ENCODE measurements at regions not wholly inside any gene's neighbourhood (a gene's known extent, or its start where the extent isn't known, plus 50 kb on each side); places are given as distances from the start of the nearest gene placed in this dataset.

- POLR2A ChIA-PET = no interaction called here
Observed at GRCh38 chr16:79358188-79358587, 242.3 kb downstream of the MAF start.

GRCh38 chr16:79355600-79356358 lies 244.8 kb downstream of the MAF start:
- intact Hi-C loops (cut with micrococcal nuclease) = no loop called here
- H3K4me3 ChIP-seq (replicated peaks in 1 of 2; ENCODE audit: low read depth in 1 of 2, low read length in 2 of 2) = no peak overlapping the region
- no TSS peak for BruUV-seq (replicated peaks)
- no peaks in the 10 kb centered on the region for H3K27me3 ChIP-seq (ENCODE audit: insufficient read depth, low read length)
- ChIA-PET POLR2A (no interaction called here), RAD21 (ENCODE audit: low non-redundant PET in 1 of 2, low total read pairs in 2 of 2, uncharacterized antibody in 2 of 2, unreplicated experiment in 2 of 2) (no interaction called here), CTCF (no interaction called here)
- TF ChIP-seq SP1 (IDR thresholded peaks at IDR 0.05; ENCODE audit: low read depth) (no peak), YY1 (IDR thresholded peaks at IDR 0.05; ENCODE audit: extremely low read depth, insufficient replicate concordance, low read depth, low read length) (no peak), CEBPB (IDR thresholded peaks at IDR 0.05; ENCODE audit: low read depth) (no peak)
- H3K36me3 ChIP-seq (ENCODE audit: control insufficient read depth in 1 of 2, insufficient read depth in 2 of 2, low read length in 2 of 2) = no peaks in the 10 kb centered on the region
- no peaks in the 10 kb centered on the region for H3K9me2 ChIP-seq (ENCODE audit: insufficient read depth)
- H2AFZ ChIP-seq (ENCODE audit: low read depth, low read length, poor library complexity, severe bottlenecking) = no peak overlapping the region
- peaks cover 30 to 36% of the 10 kb centered on the region in 2 experiments; a peak in 2 of 4 replicates for H3K9me3 ChIP-seq (ENCODE audit: control insufficient read depth in 1 of 2, insufficient read depth in 1 of 2, low read depth in 1 of 2, low read length in 2 of 2)
- H3K9ac ChIP-seq (ENCODE audit: low read length) = no peak overlapping the region
- H3K79me2 ChIP-seq (ENCODE audit: insufficient read depth, low read length) = no peaks in the 10 kb centered on the region
- no peak for DNase-seq (ENCODE audit: low read depth, low spot score)
- no peak overlapping the region for H3K4me2 ChIP-seq (ENCODE audit: low read length)
- no peak for ATAC-seq
- no peak overlapping the region for H3K27ac ChIP-seq (ENCODE audit: low read depth, low read length)
- no peaks in the 10 kb centered on the region for H4K20me1 ChIP-seq (ENCODE audit: insufficient read depth)
- no peaks in the 10 kb centered on the region for H3K4me1 ChIP-seq (ENCODE audit: control insufficient read depth in 1 of 2, insufficient read depth in 2 of 2, low read length in 2 of 2)

More at GRCh38 chr16:79358188-79358587, 242.3 kb downstream of the MAF start:
- no peaks in the 10 kb centered on the region for H4K20me1 ChIP-seq (ENCODE audit: insufficient read depth)
- no peaks in the 10 kb centered on the region for H3K36me3 ChIP-seq (ENCODE audit: control insufficient read depth in 1 of 2, insufficient read depth in 2 of 2, low read length in 2 of 2)
- no peaks in the 10 kb centered on the region for H3K4me1 ChIP-seq (ENCODE audit: control insufficient read depth in 1 of 2, insufficient read depth in 2 of 2, low read length in 2 of 2)
- no TSS peak for BruUV-seq (replicated peaks)
- intact Hi-C loops (cut with micrococcal nuclease) = no loop called here
- peaks cover 36 to 38% of the 10 kb centered on the region in 2 experiments; a peak in 2 of 4 replicates for H3K9me3 ChIP-seq (ENCODE audit: control insufficient read depth in 1 of 2, insufficient read depth in 1 of 2, low read depth in 1 of 2, low read length in 2 of 2)
- H3K27me3 ChIP-seq (ENCODE audit: insufficient read depth, low read length) = no peaks in the 10 kb centered on the region; the same call in 1 of the 2 replicates
- DNase-seq (ENCODE audit: low read depth, low spot score) (no peak), ATAC-seq (no peak)
- CTCF ChIA-PET = no interaction called here
- H3K27ac ChIP-seq (ENCODE audit: low read depth, low read length) = no peak overlapping the region
- H3K4me3 ChIP-seq (replicated peaks in 1 of 2; ENCODE audit: low read depth in 1 of 2, low read length in 2 of 2) = no peak overlapping the region
- H3K79me2 ChIP-seq (ENCODE audit: insufficient read depth, low read length) = no peaks in the 10 kb centered on the region
- RAD21 ChIA-PET (ENCODE audit: low non-redundant PET in 1 of 2, low total read pairs in 2 of 2, uncharacterized antibody in 2 of 2, unreplicated experiment in 2 of 2) = no interaction called here
- no peaks in the 10 kb centered on the region for H3K9me2 ChIP-seq (ENCODE audit: insufficient read depth)
- TF ChIP-seq MAX (IDR thresholded peaks at IDR 0.05) (no peak), FOSL1 (IDR thresholded peaks at IDR 0.05; ENCODE audit: low read depth) (no peak), EZH2phosphoT487 (IDR thresholded peaks at IDR 0.05; ENCODE audit: borderline replicate concordance) (no peak), ZNF274 (IDR thresholded peaks at IDR 0.05; ENCODE audit: low read depth, low read length) (no peak), EZH2 (IDR thresholded peaks at IDR 0.05) (no peak)
- H2AFZ ChIP-seq (ENCODE audit: low read depth, low read length, poor library complexity, severe bottlenecking) = no peak overlapping the region
- H3K4me2 ChIP-seq (ENCODE audit: low read length) = no peak overlapping the region
- no peak overlapping the region for H3K9ac ChIP-seq (ENCODE audit: low read length)
